ENCODE measurements at regions not wholly inside any gene's neighbourhood (a gene's known extent, or its start where the extent isn't known, plus 50 kb on each side); places are given as distances from the start of the nearest gene placed in this dataset.

GRCh38 chr2:216768908-216769411 is 73.6 kb upstream of the IGFBP5 start:
- DNase-seq (ENCODE audit: low spot score) = no peak
- no peak for TF ChIP-seq CTCF (IDR thresholded peaks at IDR 0.05; ENCODE audit: extremely low read depth, missing control alignments)

- DNase-seq (ENCODE audit: low spot score) = no peak
- no peak for TF ChIP-seq CTCF (IDR thresholded peaks at IDR 0.05; ENCODE audit: extremely low read depth, missing control alignments)
Observed at GRCh38 chr2:216765761-216766262, 70.5 kb upstream of the IGFBP5 start.

GRCh38 chr2:216763396-216763795 is 68.0 kb upstream of the IGFBP5 start:
- no peak for TF ChIP-seq CTCF (IDR thresholded peaks at IDR 0.05; ENCODE audit: extremely low read depth, missing control alignments)
- no peak for DNase-seq (ENCODE audit: low spot score)

GRCh38 chr2:216761809-216762208 is 66.5 kb upstream of the IGFBP5 start:
- DNase-seq (ENCODE audit: low spot score) = no peak

GRCh38 chr2:216761133-216761532 is 65.8 kb upstream of the IGFBP5 start:
- no peak for DNase-seq (ENCODE audit: low spot score)
- TF ChIP-seq CTCF (IDR thresholded peaks at IDR 0.05; ENCODE audit: extremely low read depth, missing control alignments) = no peak

More at GRCh38 chr2:216761809-216762208, 66.5 kb upstream of the IGFBP5 start:
- TF ChIP-seq CTCF (IDR thresholded peaks at IDR 0.05; ENCODE audit: extremely low read depth, missing control alignments) = no peak

- TF ChIP-seq CTCF (IDR thresholded peaks at IDR 0.05; ENCODE audit: extremely low read depth, missing control alignments) = no peak
- no peak for DNase-seq (ENCODE audit: low spot score)
Observed at GRCh38 chr2:216758256-216759155, 63.2 kb upstream of the IGFBP5 start.

- no peak for DNase-seq (ENCODE audit: low spot score)
- TF ChIP-seq CTCF (IDR thresholded peaks at IDR 0.05; ENCODE audit: extremely low read depth, missing control alignments) = no peak
Observed at GRCh38 chr2:216757532-216757931, 62.2 kb upstream of the IGFBP5 start.

Data from GM20000 (cell line).